ENCODE measurements at regions not wholly inside any gene's neighbourhood (a gene's known extent, or its start where the extent isn't known, plus 50 kb on each side); places are given as distances from the start of the nearest gene placed in this dataset.

GRCh38 chr18:47346016-47346415 is 94.6 kb upstream of the SKOR2 start:
- FAIRE-seq (no peak), ATAC-seq (peak in 1 of 4 donors; percentile 65), DNase-seq (peak in 1 of 6 donors; percentile 31)
- H3K27me3 ChIP-seq: no peaks in the 10 kb centered on the region
- no peak overlapping the region for H3K4me3 ChIP-seq
- TF ChIP-seq, protein P1, sequence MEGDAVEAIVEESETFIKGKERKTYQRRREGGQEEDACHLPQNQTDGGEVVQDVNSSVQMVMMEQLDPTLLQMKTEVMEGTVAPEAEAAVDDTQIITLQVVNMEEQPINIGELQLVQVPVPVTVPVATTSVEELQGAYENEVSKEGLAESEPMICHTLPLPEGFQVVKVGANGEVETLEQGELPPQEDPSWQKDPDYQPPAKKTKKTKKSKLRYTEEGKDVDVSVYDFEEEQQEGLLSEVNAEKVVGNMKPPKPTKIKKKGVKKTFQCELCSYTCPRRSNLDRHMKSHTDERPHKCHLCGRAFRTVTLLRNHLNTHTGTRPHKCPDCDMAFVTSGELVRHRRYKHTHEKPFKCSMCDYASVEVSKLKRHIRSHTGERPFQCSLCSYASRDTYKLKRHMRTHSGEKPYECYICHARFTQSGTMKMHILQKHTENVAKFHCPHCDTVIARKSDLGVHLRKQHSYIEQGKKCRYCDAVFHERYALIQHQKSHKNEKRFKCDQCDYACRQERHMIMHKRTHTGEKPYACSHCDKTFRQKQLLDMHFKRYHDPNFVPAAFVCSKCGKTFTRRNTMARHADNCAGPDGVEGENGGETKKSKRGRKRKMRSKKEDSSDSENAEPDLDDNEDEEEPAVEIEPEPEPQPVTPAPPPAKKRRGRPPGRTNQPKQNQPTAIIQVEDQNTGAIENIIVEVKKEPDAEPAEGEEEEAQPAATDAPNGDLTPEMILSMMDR (IDR thresholded peaks at IDR 0.05): no peak
- H3K4me1 ChIP-seq: no peaks in the 10 kb centered on the region
- H3K36me3 ChIP-seq: no peaks in the 10 kb centered on the region
- intact Hi-C loops (cut with DNase I): no loop called here
- 48 to 50% methylated on average over 1 of the region's 1 CpG for WGBS, 2 donors
- H3K27ac ChIP-seq: no peak overlapping the region
- H3K9me3 ChIP-seq: no peaks in the 10 kb centered on the region

GRCh38 chr18:47345291-47345690 is 93.8 kb upstream of the SKOR2 start:
- H3K4me1 ChIP-seq: no peaks in the 10 kb centered on the region
- DNase-seq (no peak), ATAC-seq (no peak), FAIRE-seq (no peak)
- no peak overlapping the region for H3K27ac ChIP-seq
- H3K36me3 ChIP-seq: no peaks in the 10 kb centered on the region
- intact Hi-C loops (cut with DNase I): no loop called here
- 53 to 60% methylated on average over 4 of the region's 4 CpGs for WGBS, 2 donors
- H3K4me3 ChIP-seq: no peak overlapping the region
- TF ChIP-seq, protein P1 (IDR thresholded peaks at IDR 0.05): no peak
- H3K9me3 ChIP-seq: no peaks in the 10 kb centered on the region
- H3K27me3 ChIP-seq: no peaks in the 10 kb centered on the region

- TF ChIP-seq, protein P1 (IDR thresholded peaks at IDR 0.05): no peak
- no peaks in the 10 kb centered on the region for H3K27me3 ChIP-seq
- WGBS, 2 donors: 49 to 50% methylated on average over 4 of the region's 4 CpGs
- no peaks in the 10 kb centered on the region for H3K36me3 ChIP-seq
- H3K4me1 ChIP-seq: no peaks in the 10 kb centered on the region
- DNase-seq: no peak
- ATAC-seq: no peak
- intact Hi-C loops (cut with DNase I): no loop called here
- no peak for FAIRE-seq
- no peaks in the 10 kb centered on the region for H3K9me3 ChIP-seq
- no peak overlapping the region for H3K27ac ChIP-seq
- no peak overlapping the region for H3K4me3 ChIP-seq
These were observed 91.8 kb upstream of the SKOR2 start for GRCh38 chr18:47343291-47343690.

GRCh38 chr18:47342566-47342965 is 91.1 kb upstream of the SKOR2 start:
- DNase-seq: no peak
- no peaks in the 10 kb centered on the region for H3K27me3 ChIP-seq
- H3K4me1 ChIP-seq: no peaks in the 10 kb centered on the region
- no peak for ATAC-seq
- no peak overlapping the region for H3K4me3 ChIP-seq
- no peaks in the 10 kb centered on the region for H3K9me3 ChIP-seq
- intact Hi-C loops (cut with DNase I): no loop called here
- no peak for FAIRE-seq
- WGBS, 2 donors: 50 to 78% methylated on average over 1 of the region's 1 CpG
- H3K27ac ChIP-seq: no peak overlapping the region
- no peaks in the 10 kb centered on the region for H3K36me3 ChIP-seq
- TF ChIP-seq, protein P1 (IDR thresholded peaks at IDR 0.05): no peak

GRCh38 chr18:47341678-47342077 is 90.2 kb upstream of the SKOR2 start:
- intact Hi-C loops (cut with DNase I): no loop called here
- TF ChIP-seq, protein P1 (IDR thresholded peaks at IDR 0.05): no peak
- H3K9me3 ChIP-seq: no peaks in the 10 kb centered on the region
- ATAC-seq: no peak
- H3K27me3 ChIP-seq: no peaks in the 10 kb centered on the region
- no peaks in the 10 kb centered on the region for H3K4me1 ChIP-seq
- WGBS, 2 donors: 48 to 51% methylated on average over 6 of the region's 6 CpGs
- no peak for DNase-seq
- H3K27ac ChIP-seq: no peak overlapping the region
- no peak overlapping the region for H3K4me3 ChIP-seq
- H3K36me3 ChIP-seq: no peaks in the 10 kb centered on the region
- FAIRE-seq: no peak
